Fibroblast of mammary gland (primary cell): ENCODE measurements at regions not wholly inside any gene's neighbourhood (a gene's known extent, or its start where the extent isn't known, plus 50 kb on each side); places are given as distances from the start of the nearest gene placed in this dataset.

Source experiments
- DNase-seq: peaks from one replicate; pipeline ENCODE4 v3.0.0-alpha.2; 2010; ENCODE audit warnings: low read depth
- H3K4me3 ChIP-seq: 2 replicates; pipeline ENCODE4 v1.5.1; 2011; ENCODE audit warnings: low read depth, mild to moderate bottlenecking, low read length, moderate library complexity; ENCODE audit not compliant: control insufficient read depth
- TF ChIP-seq, protein P1 (sequence below): conservative IDR thresholded peaks from 2 replicates; pipeline ENCODE4 v1.5.1; 2011; ENCODE audit warnings: low read depth, low read length, inconsistent platforms; ENCODE audit not compliant: control insufficient read depth, insufficient read depth

DNA sequence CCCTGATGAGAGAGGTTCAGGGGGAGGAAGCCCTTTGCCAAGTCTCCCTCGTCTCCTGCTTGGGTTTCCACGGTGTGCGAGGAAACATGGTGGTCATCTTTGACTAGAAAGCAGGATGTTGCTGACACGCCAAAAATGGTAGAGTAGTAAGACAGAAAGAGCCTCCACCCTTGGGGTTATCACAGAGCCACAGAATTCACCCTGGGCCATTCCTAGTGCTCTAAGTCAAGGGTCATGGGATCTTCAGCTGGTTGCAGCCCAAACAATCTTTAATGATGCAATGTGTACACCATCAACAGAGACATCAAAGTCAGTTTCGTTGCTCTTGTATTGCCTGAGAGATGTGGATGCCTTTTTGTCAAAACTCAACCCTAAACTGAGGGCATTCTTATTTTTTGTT lies 201.9 kb downstream of the LY86 start:
- TF ChIP-seq, protein P1, sequence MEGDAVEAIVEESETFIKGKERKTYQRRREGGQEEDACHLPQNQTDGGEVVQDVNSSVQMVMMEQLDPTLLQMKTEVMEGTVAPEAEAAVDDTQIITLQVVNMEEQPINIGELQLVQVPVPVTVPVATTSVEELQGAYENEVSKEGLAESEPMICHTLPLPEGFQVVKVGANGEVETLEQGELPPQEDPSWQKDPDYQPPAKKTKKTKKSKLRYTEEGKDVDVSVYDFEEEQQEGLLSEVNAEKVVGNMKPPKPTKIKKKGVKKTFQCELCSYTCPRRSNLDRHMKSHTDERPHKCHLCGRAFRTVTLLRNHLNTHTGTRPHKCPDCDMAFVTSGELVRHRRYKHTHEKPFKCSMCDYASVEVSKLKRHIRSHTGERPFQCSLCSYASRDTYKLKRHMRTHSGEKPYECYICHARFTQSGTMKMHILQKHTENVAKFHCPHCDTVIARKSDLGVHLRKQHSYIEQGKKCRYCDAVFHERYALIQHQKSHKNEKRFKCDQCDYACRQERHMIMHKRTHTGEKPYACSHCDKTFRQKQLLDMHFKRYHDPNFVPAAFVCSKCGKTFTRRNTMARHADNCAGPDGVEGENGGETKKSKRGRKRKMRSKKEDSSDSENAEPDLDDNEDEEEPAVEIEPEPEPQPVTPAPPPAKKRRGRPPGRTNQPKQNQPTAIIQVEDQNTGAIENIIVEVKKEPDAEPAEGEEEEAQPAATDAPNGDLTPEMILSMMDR = no peak
- no peak overlapping the region for H3K4me3 ChIP-seq
- no peak for DNase-seq

DNA sequence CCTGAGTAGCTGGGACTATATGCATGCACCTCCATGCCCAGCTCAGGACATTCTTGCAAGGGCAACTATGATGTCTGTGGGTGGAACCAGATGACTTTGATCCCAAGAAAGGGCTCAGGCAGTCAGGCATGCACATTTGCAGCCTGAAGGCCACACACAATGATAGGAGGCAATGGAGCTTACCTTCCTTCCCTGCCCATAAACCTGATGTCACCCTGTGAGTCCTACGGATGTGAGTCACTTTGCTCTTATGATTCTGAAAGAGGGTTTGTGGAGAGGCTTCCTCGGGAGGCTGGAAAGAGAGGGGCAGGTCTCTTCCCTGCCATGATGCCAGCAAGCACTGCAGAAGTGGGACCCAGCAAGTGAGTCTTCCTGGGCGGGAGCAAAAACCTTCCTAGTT lies 202.4 kb downstream of the LY86 start:
- no peak for DNase-seq
- no peak overlapping the region for H3K4me3 ChIP-seq
- TF ChIP-seq, protein P1 = no peak

DNA sequence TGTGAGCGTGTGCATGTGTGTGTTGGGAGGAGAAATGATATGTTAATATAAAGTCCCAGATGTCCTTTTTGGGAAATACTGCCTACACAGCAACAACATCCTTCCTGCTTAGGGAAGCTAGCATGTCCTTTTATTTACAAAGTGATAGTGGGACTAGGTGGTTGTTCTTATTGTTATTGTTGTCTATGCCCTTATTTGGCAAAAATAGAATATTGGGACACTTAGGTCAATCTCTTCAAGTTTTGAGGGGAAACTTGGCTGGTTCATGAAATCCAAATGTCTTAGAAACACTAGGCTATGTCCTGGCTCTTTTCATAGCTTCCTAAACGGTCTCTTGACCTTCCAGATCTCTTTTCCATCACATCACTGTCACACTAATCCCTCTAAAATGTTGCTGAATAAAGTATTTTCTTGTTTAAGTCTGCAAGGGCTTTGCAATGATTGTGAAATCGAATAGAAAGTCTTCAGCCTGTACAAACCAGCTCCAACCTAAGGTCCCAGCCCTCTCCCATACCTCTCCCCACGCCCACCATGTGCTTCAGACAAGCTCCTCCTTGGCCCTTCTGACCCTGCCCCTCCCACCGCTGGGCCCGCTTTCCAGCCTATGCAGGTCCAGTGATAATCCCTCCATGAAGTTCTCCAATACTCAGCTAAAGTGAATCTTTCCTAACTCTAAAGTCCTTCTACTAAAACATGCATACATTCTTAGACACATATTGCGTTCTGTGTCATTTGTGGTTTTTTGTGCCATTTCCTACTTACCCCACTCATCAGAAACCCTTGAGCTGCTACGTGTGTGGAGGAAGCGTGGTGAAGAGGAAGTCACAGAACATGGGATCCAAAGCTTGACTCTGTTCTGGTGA lies 205.1 kb downstream of the LY86 start:
- TF ChIP-seq, protein P1 = no peak
- DNase-seq = no peak
- H3K4me3 ChIP-seq = no peak overlapping the region

DNA sequence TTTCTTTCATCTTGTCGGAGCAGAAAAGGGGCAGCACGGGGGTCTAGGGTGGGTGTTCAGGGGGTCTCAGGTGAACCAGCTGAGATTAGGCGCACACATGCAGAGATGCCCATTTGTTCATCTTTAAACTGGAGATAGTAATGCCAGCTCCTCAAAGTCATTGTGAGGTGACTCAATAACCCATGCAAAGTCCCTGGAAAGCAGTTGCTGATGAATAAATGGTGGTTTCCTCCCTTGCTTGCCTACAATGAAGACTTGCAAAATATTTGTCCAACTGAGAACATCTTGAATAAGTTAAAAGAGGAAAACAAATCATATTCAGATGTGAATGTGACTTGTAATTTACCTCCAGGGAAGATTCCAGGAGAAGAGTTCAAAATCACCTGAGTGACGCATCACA lies 206.9 kb downstream of the LY86 start:
- H3K4me3 ChIP-seq = no peak overlapping the region
- TF ChIP-seq, protein P1 = no peak
- peak; percentile 22 for DNase-seq

DNA sequence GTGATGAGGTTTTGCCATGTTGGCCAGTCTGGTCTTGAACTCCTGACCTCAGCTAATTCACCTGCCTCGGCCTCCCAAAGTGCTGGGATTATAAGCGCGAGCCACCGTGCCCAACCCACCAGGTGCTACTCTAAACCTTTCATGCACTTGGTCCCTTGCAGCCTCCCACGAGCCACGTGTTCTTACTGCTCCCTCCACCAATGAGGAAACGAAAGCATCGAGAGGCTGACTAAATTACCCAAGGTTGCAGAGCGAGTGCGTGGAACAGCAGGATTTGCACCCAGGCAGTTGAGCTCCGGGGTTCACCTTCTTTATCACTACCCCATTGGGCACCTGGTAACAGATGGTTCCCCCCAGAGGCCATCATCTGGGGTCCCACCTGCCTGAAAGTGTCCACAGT lies 208.3 kb downstream of the LY86 start:
- DNase-seq = no peak
- no peak overlapping the region for H3K4me3 ChIP-seq
- TF ChIP-seq, protein P1 = no peak

DNA sequence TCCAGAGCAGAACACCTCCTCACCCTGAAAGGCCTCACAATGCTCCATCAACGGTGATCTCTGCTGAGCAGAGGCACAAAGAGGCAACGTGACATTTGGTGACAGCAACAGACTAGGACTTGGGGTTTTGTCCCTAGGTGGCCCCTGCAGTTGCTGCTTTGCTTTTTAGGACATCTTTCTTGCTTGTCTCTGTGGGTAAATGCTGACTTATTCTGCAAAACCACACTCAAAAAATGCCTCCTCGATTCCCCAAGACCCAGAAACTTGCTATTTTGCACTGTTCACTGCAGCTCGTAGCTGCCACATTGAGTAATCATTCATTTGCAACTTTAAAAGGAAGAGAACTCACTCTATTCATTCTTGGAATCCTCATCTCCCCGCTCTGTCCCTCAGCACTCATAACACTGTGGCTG lies 209.9 kb downstream of the LY86 start:
- no peak for DNase-seq
- H3K4me3 ChIP-seq = no peak overlapping the region

More for the DNA sequence above, 209.9 kb downstream of the LY86 start:
- TF ChIP-seq, protein P1 = no peak
